Liver (tissue), 8 donors: ENCODE measurements at regions not wholly inside any gene's neighbourhood (a gene's known extent, or its start where the extent isn't known, plus 50 kb on each side); places are given as distances from the start of the nearest gene placed in this dataset.

Source experiments
- DNase-seq: peaks from one replicate; pipeline ENCODE4 v3.0.0-alpha.2; 2017; ENCODE audit warnings: low spot score
- H3K27ac ChIP-seq, 2 donors: one replicate each; pipeline ENCODE4 v1.7.0; 2013; ENCODE audit warnings: inconsistent platforms in 2 of 2, low read length in 2 of 2, control low read depth in 1 of 2, low read depth in 1 of 2, mild to moderate bottlenecking in 1 of 2
- H3K27me3 ChIP-seq, 4 donors: one replicate each; pipeline versions ENCODE4 v1.6.1 to v1.7.0; 2013; ENCODE audit warnings: low read length in 3 of 4, inconsistent platforms in 1 of 4, mild to moderate bottlenecking in 1 of 4, moderate library complexity in 1 of 4; ENCODE audit not compliant: control insufficient read depth in 4 of 4, insufficient read depth in 4 of 4
- H3K36me3 ChIP-seq, 4 donors: one replicate each; pipeline versions ENCODE4 v1.6.1 to v1.7.0; 2013; ENCODE audit warnings: low read length in 3 of 4, mild to moderate bottlenecking in 3 of 4, low read depth in 1 of 4, moderate library complexity in 1 of 4; ENCODE audit not compliant: control insufficient read depth in 4 of 4, insufficient read depth in 3 of 4
- H3K4me1 ChIP-seq, 4 donors: one replicate each; pipeline versions ENCODE4 v1.6.1 to v1.7.0; 2013; ENCODE audit warnings: low read length in 3 of 4, mild to moderate bottlenecking in 3 of 4, moderate library complexity in 1 of 4; ENCODE audit not compliant: control insufficient read depth in 4 of 4, insufficient read depth in 4 of 4
- H3K4me3 ChIP-seq, 3 donors: one replicate each; pipeline versions ENCODE4 v1.6.1 to v1.7.0; 2013; ENCODE audit warnings: low read length in 3 of 3, control low read depth in 1 of 3, low read depth in 1 of 3, mild to moderate bottlenecking in 1 of 3
- H3K9ac ChIP-seq, 2 donors: one replicate each; pipeline ENCODE4 v1.7.0; 2013; ENCODE audit warnings: low read length in 2 of 2, mild to moderate bottlenecking in 2 of 2, moderate library complexity in 2 of 2, control low read depth in 1 of 2, low read depth in 1 of 2
- H3K9me3 ChIP-seq, 4 donors: one replicate each; pipeline versions ENCODE4 v1.6.1 to v1.7.0; 2013; ENCODE audit warnings: low read length in 3 of 4; ENCODE audit not compliant: control insufficient read depth in 4 of 4
- ATF3 ChIP-seq: IDR thresholded peaks from 2 replicates; pipeline ENCODE4 v1.6.1; 2016; ENCODE audit warnings: antibody characterized with exemption
- CTCF ChIP-seq: fragments of 150-350 bp; IDR thresholded peaks from 2 replicates; pipeline ENCODE4 v1.5.1; 2017; ENCODE audit warnings: improper control_type of control experiment, low read depth, low read length; ENCODE audit not compliant: missing input control
- FOXA1 ChIP-seq: IDR thresholded peaks from 2 replicates; pipeline ENCODE4 v1.6.1; 2016; ENCODE audit warnings: antibody characterized with exemption
- FOXA2 ChIP-seq: IDR thresholded peaks from 2 replicates; pipeline ENCODE4 v1.6.1; 2016; ENCODE audit warnings: antibody characterized with exemption
- GABPA ChIP-seq, 2 donors: IDR thresholded peaks in 1 of 2; conservative IDR thresholded peaks in 1 of 2; 2 replicates each; pipeline ENCODE4 v1.6.1; 2016; ENCODE audit warnings: antibody characterized with exemption in 2 of 2, mild to moderate bottlenecking in 1 of 2, moderate library complexity in 1 of 2
- MAX ChIP-seq: IDR thresholded peaks from 2 replicates; pipeline ENCODE4 v1.6.1; 2016; ENCODE audit warnings: antibody characterized with exemption
- RAD21 ChIP-seq, 2 donors: IDR thresholded peaks; 2 replicates each; pipeline ENCODE4 v1.6.1; 2016; ENCODE audit warnings: antibody characterized with exemption in 2 of 2, mild to moderate bottlenecking in 2 of 2
- REST ChIP-seq: IDR thresholded peaks from 2 replicates; pipeline ENCODE4 v1.6.1; 2016; ENCODE audit warnings: antibody characterized with exemption, mild to moderate bottlenecking
- SP1 ChIP-seq: IDR thresholded peaks from 2 replicates; pipeline ENCODE4 v1.6.1; 2018; ENCODE audit warnings: antibody characterized with exemption, mild to moderate bottlenecking
- TAF1 ChIP-seq: conservative IDR thresholded peaks from 2 replicates; pipeline ENCODE4 v1.6.1; 2016; ENCODE audit warnings: antibody characterized with exemption, mild to moderate bottlenecking
- YY1 ChIP-seq: IDR thresholded peaks from 2 replicates; pipeline ENCODE4 v1.6.1; 2016; ENCODE audit warnings: antibody characterized with exemption, mild to moderate bottlenecking
- ZBTB33 ChIP-seq: IDR thresholded peaks from 2 replicates; pipeline ENCODE4 v1.6.1; 2016; ENCODE audit warnings: antibody characterized with exemption
- WGBS: extraction: QIAGEN DNeasy Blood & Tissue Kit; methylation state at CpG from one replicate; pipeline ENCODE4 v1.1.7; 2013; 5-methylcytosine and 5-hydroxymethylcytosine counted together
- donor health status: healthy.
- donor health status: healthy.
- donor health status: healthy.
- donor health status: healthy.
- donor health status: healthy.

- TF ChIP-seq ZBTB33 (no peak), ATF3 (no peak), SP1 (no peak)
Measured at GRCh38 chr11:104614961-104615360, 283.3 kb downstream of the CASP12 start (continued).

- WGBS = 76% methylated on average over 1 of the region's 1 CpG
- Histone ChIP-seq H3K4me1 (no peaks in the 10 kb centered on the region), H3K9me3 (no peaks in the 10 kb centered on the region), H3K27me3 (no peaks in the 10 kb centered on the region), H3K4me3 (no peak overlapping the region), H3K27ac (no peak overlapping the region), H3K36me3 (no peaks in the 10 kb centered on the region), H3K9ac (no peak overlapping the region)
- DNase-seq = no peak
- TF ChIP-seq YY1 (no peak), ZBTB33 (no peak), GABPA (IDR thresholded peaks at IDR 0.05 in 1 of 2, conservative IDR thresholded peaks at IDR 0.05 in 1 of 2) (no peak), REST (no peak), MAX (no peak), RAD21 (IDR thresholded peaks at IDR 0.05) (no peak), SP1 (no peak), FOXA1 (no peak), FOXA2 (no peak), TAF1 (no peak), CTCF (no peak), ATF3 (no peak)
Measured at GRCh38 chr11:104614117-104614680, 284.1 kb downstream of the CASP12 start.
